ENCODE measurements at regions not wholly inside any gene's neighbourhood (a gene's known extent, or its start where the extent isn't known, plus 50 kb on each side); places are given as distances from the start of the nearest gene placed in this dataset.

GRCh38 chr1:29749024-29749945 is 513.0 kb downstream of the PTPRU start:
- H3K4me3 Mint-ChIP-seq: no peak overlapping the region
- no peak overlapping the region for H3K27ac Mint-ChIP-seq
- no peaks in the 10 kb centered on the region for H3K36me3 Mint-ChIP-seq
- H3K27me3 Mint-ChIP-seq: peaks cover 9% of the 10 kb centered on the region
- H3K9me3 Mint-ChIP-seq: no peaks in the 10 kb centered on the region
- H3K4me1 Mint-ChIP-seq: no peaks in the 10 kb centered on the region

DNA sequence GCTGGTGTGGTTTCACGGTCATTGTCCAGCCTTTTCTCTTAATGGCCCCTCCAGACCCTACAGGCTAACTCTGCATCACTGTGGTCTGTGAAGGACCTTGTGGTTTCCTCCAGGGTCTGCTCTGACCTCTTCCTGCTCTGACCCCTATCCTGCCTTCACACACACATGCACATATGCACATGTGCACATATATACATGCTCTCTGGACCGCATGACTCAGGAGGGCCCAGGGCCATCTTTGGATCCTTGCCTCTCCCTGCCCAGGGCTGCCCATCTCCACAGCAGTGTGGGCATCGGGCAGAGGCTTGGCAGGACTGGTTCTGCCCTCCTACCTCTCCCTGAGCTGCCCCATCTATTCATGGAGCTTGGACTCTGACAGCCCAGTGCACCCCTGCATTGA is 510.9 kb downstream of the PTPRU start:
- H3K9me3 Mint-ChIP-seq: no peaks in the 10 kb centered on the region
- no peak overlapping the region for H3K27ac Mint-ChIP-seq
- no peak overlapping the region for H3K4me3 Mint-ChIP-seq
- no peaks in the 10 kb centered on the region for H3K36me3 Mint-ChIP-seq
- peaks cover 7% of the 10 kb centered on the region for H3K27me3 Mint-ChIP-seq
- H3K4me1 Mint-ChIP-seq: no peaks in the 10 kb centered on the region

GRCh38 chr1:29746076-29746665 is 509.8 kb downstream of the PTPRU start:
- H3K4me3 Mint-ChIP-seq: no peak overlapping the region
- peaks cover 5% of the 10 kb centered on the region for H3K27me3 Mint-ChIP-seq
- H3K36me3 Mint-ChIP-seq: no peaks in the 10 kb centered on the region
- no peaks in the 10 kb centered on the region for H3K4me1 Mint-ChIP-seq
- H3K27ac Mint-ChIP-seq: no peak overlapping the region
- no peaks in the 10 kb centered on the region for H3K9me3 Mint-ChIP-seq

GRCh38 chr1:29744684-29745490 is 508.6 kb downstream of the PTPRU start:
- Mint-ChIP-seq H3K36me3 (no peaks in the 10 kb centered on the region), H3K27ac (no peak overlapping the region), H3K9me3 (no peaks in the 10 kb centered on the region), H3K27me3 (peaks cover 5% of the 10 kb centered on the region), H3K4me3 (no peak overlapping the region), H3K4me1 (no peaks in the 10 kb centered on the region)

- no peaks in the 10 kb centered on the region for H3K9me3 Mint-ChIP-seq
- H3K4me1 Mint-ChIP-seq: no peaks in the 10 kb centered on the region
- H3K4me3 Mint-ChIP-seq: no peak overlapping the region
- no peak overlapping the region for H3K27ac Mint-ChIP-seq
- no peaks in the 10 kb centered on the region for H3K36me3 Mint-ChIP-seq
- peaks cover 5% of the 10 kb centered on the region for H3K27me3 Mint-ChIP-seq
These were observed 507.6 kb downstream of the PTPRU start for GRCh38 chr1:29743931-29744330.

- peaks cover 5% of the 10 kb centered on the region for H3K27me3 Mint-ChIP-seq
- H3K4me3 Mint-ChIP-seq: no peak overlapping the region
- H3K36me3 Mint-ChIP-seq: no peaks in the 10 kb centered on the region
- H3K9me3 Mint-ChIP-seq: no peaks in the 10 kb centered on the region
- H3K4me1 Mint-ChIP-seq: no peaks in the 10 kb centered on the region
- H3K27ac Mint-ChIP-seq: no peak overlapping the region
These were observed 506.9 kb downstream of the PTPRU start for GRCh38 chr1:29743264-29743663.

GRCh38 chr1:29739176-29739575 is 502.9 kb downstream of the PTPRU start:
- no peaks in the 10 kb centered on the region for H3K36me3 Mint-ChIP-seq
- no peaks in the 10 kb centered on the region for H3K4me1 Mint-ChIP-seq

DNA sequence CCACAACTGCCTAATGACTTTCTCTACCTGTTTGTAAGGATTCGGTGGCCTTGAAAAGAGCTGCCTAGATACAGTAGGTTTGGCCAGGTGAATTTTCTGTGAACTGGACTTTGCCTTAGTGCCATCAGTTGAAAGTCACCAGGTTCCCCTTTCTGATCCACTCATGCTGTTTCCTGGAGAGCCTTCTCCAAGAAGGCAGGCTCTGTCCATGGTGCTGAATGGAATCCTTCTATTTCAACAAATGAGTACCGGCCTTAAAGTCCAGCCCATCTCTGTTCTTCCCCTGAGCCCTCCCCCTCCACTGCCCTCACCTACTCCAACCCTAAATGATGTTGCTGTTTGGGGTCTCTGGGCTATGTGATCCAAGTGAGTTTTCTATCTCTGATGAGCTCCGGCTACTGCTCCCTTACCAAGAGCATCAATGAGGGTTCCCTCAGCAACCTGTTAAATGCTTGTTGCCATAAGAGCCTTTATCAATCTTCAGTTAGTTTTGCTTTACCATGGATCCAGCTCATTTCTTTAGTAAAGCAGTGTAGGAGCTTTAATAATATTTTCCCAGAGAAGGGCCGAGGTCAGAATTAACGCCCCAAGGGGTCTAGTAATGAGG is 500.4 kb downstream of the PTPRU start:
- Mint-ChIP-seq H3K9me3 (no peaks in the 10 kb centered on the region), H3K4me3 (no peak overlapping the region), H3K27ac (no peak overlapping the region), H3K4me1 (no peaks in the 10 kb centered on the region), H3K27me3 (peaks cover 5% of the 10 kb centered on the region), H3K36me3 (no peaks in the 10 kb centered on the region)

More at GRCh38 chr1:29739176-29739575, 502.9 kb downstream of the PTPRU start:
- H3K9me3 Mint-ChIP-seq: no peaks in the 10 kb centered on the region
- no peak overlapping the region for H3K4me3 Mint-ChIP-seq
- H3K27me3 Mint-ChIP-seq: peaks cover 7% of the 10 kb centered on the region
- H3K27ac Mint-ChIP-seq: no peak overlapping the region

DNA sequence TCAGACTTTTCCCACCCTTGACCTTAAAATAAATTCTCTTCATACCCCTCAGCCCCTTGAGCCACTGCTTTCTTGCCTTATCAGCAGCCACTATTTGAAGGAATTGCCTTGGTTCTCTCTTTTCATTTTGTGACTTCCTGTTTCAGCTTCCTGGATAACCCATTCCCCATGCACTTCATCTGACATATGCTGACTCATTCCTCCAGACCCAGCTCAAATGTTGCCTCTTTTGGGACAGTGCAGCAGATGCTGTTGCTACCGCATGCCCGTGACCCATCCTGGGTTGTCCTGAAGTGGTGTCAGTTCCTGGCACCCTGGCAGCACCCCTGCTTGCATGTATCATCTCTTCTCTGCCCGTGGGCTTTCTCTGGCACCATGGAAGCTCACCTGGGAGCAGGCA is 496.1 kb downstream of the PTPRU start:
- Mint-ChIP-seq H3K27me3 (peaks cover 2% of the 10 kb centered on the region), H3K4me1 (no peaks in the 10 kb centered on the region), H3K4me3 (no peak overlapping the region), H3K9me3 (no peaks in the 10 kb centered on the region), H3K27ac (no peak overlapping the region), H3K36me3 (no peaks in the 10 kb centered on the region)

GRCh38 chr1:29730623-29731022 is 494.3 kb downstream of the PTPRU start:
- Mint-ChIP-seq H3K27me3 (peaks cover 6% of the 10 kb centered on the region), H3K9me3 (no peaks in the 10 kb centered on the region), H3K27ac (no peak overlapping the region), H3K36me3 (no peaks in the 10 kb centered on the region), H3K4me3 (no peak overlapping the region), H3K4me1 (no peaks in the 10 kb centered on the region)

- no peaks in the 10 kb centered on the region for H3K9me3 Mint-ChIP-seq
- no peaks in the 10 kb centered on the region for H3K36me3 Mint-ChIP-seq
- H3K4me1 Mint-ChIP-seq: no peaks in the 10 kb centered on the region
- H3K4me3 Mint-ChIP-seq: no peak overlapping the region
- no peak overlapping the region for H3K27ac Mint-ChIP-seq
- H3K27me3 Mint-ChIP-seq: peaks cover 6% of the 10 kb centered on the region
These were observed 493.0 kb downstream of the PTPRU start for GRCh38 chr1:29729281-29729680.

DNA sequence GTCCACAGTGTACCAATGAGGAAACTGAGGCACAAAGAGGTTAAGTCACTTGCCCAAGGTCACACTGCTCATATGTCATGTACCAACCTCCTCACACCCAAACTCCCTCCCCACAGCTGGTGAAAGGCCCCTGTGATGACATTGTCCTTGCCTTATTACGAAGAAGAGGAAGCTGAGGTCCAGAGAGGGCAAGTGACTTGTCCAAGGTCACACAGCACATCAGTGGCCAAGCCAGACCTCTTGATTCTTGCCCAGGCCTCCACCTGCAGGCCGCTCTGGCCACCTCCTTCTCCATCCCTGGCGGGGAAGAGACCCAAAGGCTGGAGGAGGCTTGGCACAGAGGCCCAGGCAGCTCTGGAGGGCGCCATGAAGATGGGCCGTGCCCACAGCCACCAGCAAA is 492.4 kb downstream of the PTPRU start:
- Mint-ChIP-seq H3K27ac (no peak overlapping the region), H3K36me3 (no peaks in the 10 kb centered on the region), H3K9me3 (no peaks in the 10 kb centered on the region), H3K27me3 (peaks cover 6% of the 10 kb centered on the region), H3K4me1 (no peaks in the 10 kb centered on the region), H3K4me3 (no peak overlapping the region)

- Mint-ChIP-seq H3K27me3 (peaks cover 10% of the 10 kb centered on the region), H3K9me3 (no peaks in the 10 kb centered on the region), H3K36me3 (no peaks in the 10 kb centered on the region), H3K4me1 (no peaks in the 10 kb centered on the region), H3K4me3 (no peak overlapping the region), H3K27ac (no peak overlapping the region)
These were observed 488.9 kb downstream of the PTPRU start for GRCh38 chr1:29725262-29725661.

- no peaks in the 10 kb centered on the region for H3K36me3 Mint-ChIP-seq
- no peak overlapping the region for H3K4me3 Mint-ChIP-seq
These were observed 486.3 kb downstream of the PTPRU start for GRCh38 chr1:29722598-29722997.

GRCh38 chr1:29719253-29719652 is 482.9 kb downstream of the PTPRU start:
- Mint-ChIP-seq H3K9me3 (peaks cover 15% of the 10 kb centered on the region), H3K4me3 (no peak overlapping the region)

More at GRCh38 chr1:29722598-29722997, 486.3 kb downstream of the PTPRU start:
- H3K27ac Mint-ChIP-seq: no peak overlapping the region
- peaks cover 9% of the 10 kb centered on the region for H3K9me3 Mint-ChIP-seq
- H3K27me3 Mint-ChIP-seq: peaks cover 16% of the 10 kb centered on the region
- H3K4me1 Mint-ChIP-seq: no peaks in the 10 kb centered on the region

More at GRCh38 chr1:29719253-29719652, 482.9 kb downstream of the PTPRU start:
- H3K27me3 Mint-ChIP-seq: peaks cover 9% of the 10 kb centered on the region
- H3K27ac Mint-ChIP-seq: peak overlapping the region; percentile 5
- H3K36me3 Mint-ChIP-seq: no peaks in the 10 kb centered on the region
- no peaks in the 10 kb centered on the region for H3K4me1 Mint-ChIP-seq
